ENCODE measurements at regions not wholly inside any gene's neighbourhood (a gene's known extent, or its start where the extent isn't known, plus 50 kb on each side); places are given as distances from the start of the nearest gene placed in this dataset.
"Not testable (repeated sequence)": the region's sequence is repeated elsewhere in the genome, so short reads cannot be mapped to it uniquely, and the experiment has no call there.

DNA sequence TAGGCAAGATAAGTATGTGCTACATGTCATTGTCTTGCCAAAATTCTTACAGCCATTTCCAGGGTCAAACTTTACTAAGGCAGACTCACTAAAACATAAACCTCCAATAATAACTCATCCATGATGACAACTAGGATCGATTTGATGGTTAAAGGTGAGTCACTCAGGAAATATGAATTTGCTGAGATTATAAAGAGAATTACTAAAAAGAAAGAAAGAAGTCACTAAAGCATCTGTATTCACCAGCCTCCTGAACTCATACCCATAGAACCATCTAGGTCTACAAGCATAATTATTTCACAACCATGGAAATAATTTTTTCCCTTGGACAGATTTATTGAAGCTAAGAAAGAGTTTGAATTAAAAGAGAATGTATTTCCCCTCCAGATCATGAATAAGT, 258.6 kb downstream of the TLE1 start:
- no peak for DNase-seq (ENCODE audit: low spot score)

- DNase-seq (ENCODE audit: low spot score): no peak
Measured at GRCh38 chr9:81427870-81428269, 261.5 kb downstream of the TLE1 start.

- DNase-seq (ENCODE audit: low spot score): no peak
Measured at GRCh38 chr9:81424431-81424830, 264.9 kb downstream of the TLE1 start.

GRCh38 chr9:81423589-81424326, 265.6 kb downstream of the TLE1 start:
- no peak for DNase-seq (ENCODE audit: low spot score)

GRCh38 chr9:81421090-81421489, 268.3 kb downstream of the TLE1 start:
- not testable (repeated sequence) for DNase-seq (ENCODE audit: low spot score)

- DNase-seq (ENCODE audit: low spot score): no peak
Measured at GRCh38 chr9:81420024-81420423, 269.3 kb downstream of the TLE1 start.

DNA sequence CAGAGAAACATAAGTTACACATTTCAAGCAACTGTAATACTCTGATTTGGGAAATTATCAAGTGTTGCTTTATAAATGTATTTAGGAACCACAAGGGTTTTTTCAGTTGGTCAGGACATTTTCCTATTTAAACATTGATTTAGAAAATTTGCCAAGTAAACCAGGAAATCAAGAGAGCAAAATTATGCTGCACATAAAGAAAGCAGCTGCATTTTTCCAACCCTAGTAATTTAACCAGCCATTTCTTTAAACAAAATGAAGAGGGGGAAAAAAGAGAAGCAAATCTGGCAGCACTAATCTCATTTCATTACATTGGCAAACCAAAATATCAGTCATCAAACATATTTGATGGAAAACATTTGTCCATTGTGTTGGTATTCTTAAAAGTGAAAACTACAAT, 271.4 kb downstream of the TLE1 start:
- no peak for DNase-seq (ENCODE audit: low spot score)

- DNase-seq (ENCODE audit: low spot score): no peak
Measured at GRCh38 chr9:81417299-81417675, 272.1 kb downstream of the TLE1 start.

DNA sequence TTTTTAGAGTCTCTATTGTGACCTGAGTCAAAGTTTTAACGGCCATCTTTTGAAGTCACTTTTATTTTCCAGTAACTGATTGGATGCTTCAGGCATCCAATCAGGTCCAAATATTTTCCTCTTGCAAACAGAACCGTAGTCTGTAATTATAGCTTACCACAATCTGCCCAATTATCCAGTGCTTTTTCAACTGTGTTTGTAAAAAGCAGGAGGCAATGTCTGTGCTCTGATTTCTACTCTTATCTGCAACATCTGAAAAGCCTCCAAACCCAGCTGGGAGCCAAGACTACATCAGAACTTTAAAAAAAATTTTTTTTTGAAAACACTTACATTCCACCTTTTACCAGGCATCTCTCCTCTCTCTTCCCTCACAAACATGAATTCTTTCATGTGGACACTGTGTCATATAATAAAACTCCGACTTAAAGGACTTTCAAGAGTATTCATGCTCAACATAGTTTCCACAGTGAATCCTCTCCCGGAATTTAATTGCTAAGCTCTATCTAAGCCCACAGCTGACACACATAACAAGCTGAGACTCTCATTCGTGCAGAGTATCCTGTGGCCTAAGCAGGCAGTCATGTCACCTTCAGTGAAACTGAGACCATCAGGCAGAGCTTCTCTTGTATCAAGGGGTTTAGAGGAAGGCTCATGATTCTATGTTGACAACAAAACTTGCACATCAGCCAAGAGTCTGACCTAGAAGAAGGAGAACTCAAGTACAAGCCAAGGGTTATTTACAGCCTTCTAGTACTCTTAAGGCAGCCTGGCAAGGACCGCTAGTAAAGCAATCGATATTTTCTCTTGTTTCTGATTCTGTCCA, 272.7 kb downstream of the TLE1 start:
- no peak for DNase-seq (ENCODE audit: low spot score)

GRCh38 chr9:81414836-81415235, 274.5 kb downstream of the TLE1 start:
- no peak for DNase-seq (ENCODE audit: low spot score)

DNA sequence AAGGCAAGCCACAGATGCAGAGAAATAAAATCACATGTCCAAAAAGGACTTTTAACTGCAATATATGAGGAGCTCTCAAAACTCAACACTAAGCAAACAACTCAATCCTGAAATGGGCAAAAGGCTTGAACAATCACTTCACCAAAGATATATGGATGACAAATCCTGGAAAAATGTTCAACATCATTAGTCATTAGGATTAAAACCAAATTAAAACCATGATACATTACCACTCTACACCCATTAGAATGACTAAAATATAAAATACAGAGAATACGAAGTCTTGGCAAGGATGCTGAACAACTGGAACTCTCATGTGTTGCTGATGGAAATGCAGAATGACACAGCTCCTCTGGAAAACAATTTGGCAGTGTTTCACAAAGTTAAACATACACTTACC, 277.4 kb downstream of the TLE1 start:
- no peak for DNase-seq (ENCODE audit: low spot score)

GRCh38 chr9:81410201-81410600, 279.1 kb downstream of the TLE1 start:
- DNase-seq (ENCODE audit: low spot score): no peak

DNA sequence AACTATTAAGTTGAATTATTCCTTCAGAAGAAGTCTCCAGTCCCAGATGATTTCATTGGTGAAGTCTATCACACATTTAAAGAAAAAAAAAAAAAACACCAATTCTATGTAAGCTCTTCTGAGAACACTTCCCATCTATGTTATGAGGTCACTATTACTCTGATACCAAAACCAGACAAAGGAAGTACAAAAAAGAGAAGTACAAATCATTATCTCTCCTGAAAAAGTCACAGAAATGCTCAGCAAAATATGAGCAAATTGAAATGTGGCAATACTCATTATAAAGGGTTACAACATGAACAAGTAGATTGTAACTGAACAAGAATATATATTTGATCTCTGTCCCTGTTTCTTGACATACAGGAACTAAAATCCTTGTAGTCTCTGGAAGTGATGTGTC, 280.4 kb downstream of the TLE1 start:
- no peak for DNase-seq (ENCODE audit: low spot score)

- no peak for DNase-seq (ENCODE audit: low spot score)
Measured at GRCh38 chr9:81404931-81405598, 284.3 kb downstream of the TLE1 start.

DNA sequence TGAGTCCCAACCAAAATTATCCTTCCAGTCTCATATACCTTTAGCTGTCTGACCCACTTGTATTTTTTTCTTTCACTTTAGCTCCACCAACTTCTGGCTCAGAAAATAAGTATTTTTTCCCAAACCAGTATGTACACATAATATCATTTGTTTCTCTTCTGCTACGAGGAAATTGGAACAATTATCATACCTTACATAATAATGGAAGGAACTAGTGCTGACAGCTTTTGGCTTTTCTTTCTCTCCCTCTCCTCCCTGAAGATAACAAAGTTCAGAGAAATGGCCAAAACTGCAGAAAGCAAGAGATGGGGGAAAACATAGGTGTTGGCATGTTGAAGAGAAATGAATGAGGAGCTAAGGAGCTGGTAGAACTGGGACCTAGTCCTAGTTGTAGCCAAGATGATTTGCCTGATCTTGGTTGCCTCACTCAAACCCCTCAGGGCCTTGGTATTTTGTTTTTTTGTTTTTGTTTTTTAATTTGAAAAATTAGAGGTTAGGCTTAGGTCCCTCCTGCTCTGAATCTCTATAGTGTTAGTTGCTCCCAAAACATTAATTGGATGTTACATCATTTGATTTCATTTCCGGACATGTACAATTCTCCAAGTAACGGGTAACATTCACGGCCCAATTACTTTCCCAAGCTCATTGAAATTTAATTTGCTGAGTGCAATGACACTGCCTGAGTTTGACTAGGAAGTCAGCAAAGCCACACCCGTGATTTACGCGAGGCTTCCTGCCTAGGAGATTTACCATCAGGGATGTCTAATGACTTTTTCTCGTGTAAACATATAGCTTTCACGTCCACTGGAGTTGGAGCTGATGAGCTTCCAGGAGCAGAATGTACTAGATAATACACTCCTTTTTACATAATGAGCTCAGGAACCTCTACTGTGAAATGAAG, 291.6 kb downstream of the TLE1 start:
- no peak for DNase-seq (ENCODE audit: low spot score)

- no peak for DNase-seq (ENCODE audit: low spot score)
Measured at GRCh38 chr9:81396528-81396927, 292.8 kb downstream of the TLE1 start.

- DNase-seq (ENCODE audit: low spot score): no peak
Measured at GRCh38 chr9:81395676-81396054, 293.7 kb downstream of the TLE1 start.

DNA sequence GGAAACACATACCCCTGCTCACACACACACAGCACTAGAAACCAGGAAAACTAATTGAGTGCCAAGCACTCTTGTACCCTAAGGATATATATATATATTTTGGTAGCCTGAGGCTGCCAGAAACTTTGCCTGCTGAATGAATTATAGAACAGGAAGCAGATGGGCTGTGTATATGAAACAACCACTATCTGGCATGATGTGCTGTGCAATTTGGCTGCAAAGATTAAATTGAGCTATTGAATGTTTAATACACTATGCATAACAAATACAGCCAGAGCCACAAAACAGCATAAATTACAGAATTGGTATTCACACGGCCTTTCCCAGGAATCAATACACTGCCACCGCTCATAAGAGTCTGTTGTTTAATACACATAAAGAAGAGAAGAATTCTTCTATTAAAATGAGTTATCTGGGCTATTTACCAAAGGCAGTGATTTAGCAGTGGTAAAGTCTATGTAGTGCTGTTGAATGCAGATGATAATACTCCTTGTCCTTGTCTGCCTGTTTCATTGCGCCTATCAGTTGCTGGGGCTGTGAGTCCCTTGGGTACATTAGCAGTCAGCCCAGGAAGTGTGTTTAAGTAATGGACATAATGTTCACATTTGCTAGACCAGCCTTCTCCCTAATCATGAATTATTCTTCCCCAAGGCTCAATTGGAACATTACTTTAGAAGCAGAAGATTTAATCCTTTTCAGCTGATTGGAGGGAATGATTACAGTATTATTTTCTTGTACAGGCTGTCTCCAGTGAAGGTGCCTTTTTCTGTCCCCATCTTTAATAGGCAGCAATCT, 294.3 kb downstream of the TLE1 start:
- DNase-seq (ENCODE audit: low spot score): no peak

- no peak for DNase-seq (ENCODE audit: low spot score)
Measured at GRCh38 chr9:81393985-81394811, 295.1 kb downstream of the TLE1 start.

- no peak for DNase-seq (ENCODE audit: low spot score)
Measured at GRCh38 chr9:81391457-81391825, 297.9 kb downstream of the TLE1 start.

Measured in hematopoietic multipotent progenitor cell treated with erythropoietin and hydrocortisone succinate and interleukin-3 and kit ligand, for 15 days (in vitro differentiated cells).